LoVo (cell line): ENCODE measurements at regions not wholly inside any gene's neighbourhood (a gene's known extent, or its start where the extent isn't known, plus 50 kb on each side); places are given as distances from the start of the nearest gene placed in this dataset.
"Not testable (repeated sequence)": the region's sequence is repeated elsewhere in the genome, so short reads cannot be mapped to it uniquely, and the experiment has no call there.

Experiments used
- DNase-seq: peaks from one replicate; pipeline ENCODE4 v3.0.0-alpha.2; 2016; ENCODE audit warnings: low spot score

- no peak for DNase-seq
Measured at GRCh38 chrX:7515681-7516413, 327.1 kb upstream of the VCX start.

- no peak for DNase-seq
Measured at GRCh38 chrX:7514871-7515599, 327.9 kb upstream of the VCX start.

- no peak for DNase-seq
Measured at GRCh38 chrX:7512845-7513244, 330.1 kb upstream of the VCX start.

GRCh38 chrX:7503251-7503650, 339.7 kb upstream of the VCX start:
- no peak for DNase-seq

GRCh38 chrX:7500386-7500785, 342.6 kb upstream of the VCX start:
- DNase-seq, result no peak

GRCh38 chrX:7486505-7486904, 338.6 kb upstream of the PUDP start:
- DNase-seq, result no peak

GRCh38 chrX:7485061-7485460, 337.1 kb upstream of the PUDP start:
- no peak for DNase-seq

GRCh38 chrX:7480721-7481120, 332.8 kb upstream of the PUDP start:
- no peak for DNase-seq

GRCh38 chrX:7462110-7462509, 314.2 kb upstream of the PUDP start:
- DNase-seq, result no peak

GRCh38 chrX:7461051-7461450, 313.1 kb upstream of the PUDP start:
- DNase-seq, result not testable (repeated sequence)

- no peak for DNase-seq
Measured at GRCh38 chrX:7447801-7448499, 300.0 kb upstream of the PUDP start.

GRCh38 chrX:7446815-7447214, 298.9 kb upstream of the PUDP start:
- DNase-seq, result peak; percentile 2

GRCh38 chrX:7444967-7445366, 297.0 kb upstream of the PUDP start:
- no peak for DNase-seq

- no peak for DNase-seq
Measured at GRCh38 chrX:7441586-7441985, 293.6 kb upstream of the PUDP start.

GRCh38 chrX:7435822-7436221, 287.9 kb upstream of the PUDP start:
- DNase-seq, result no peak

- DNase-seq, result no peak
Measured at GRCh38 chrX:7432901-7433300, 284.9 kb upstream of the PUDP start.

- DNase-seq, result no peak
Measured at GRCh38 chrX:7420717-7421116, 272.8 kb upstream of the PUDP start.

GRCh38 chrX:7414753-7415152, 266.8 kb upstream of the PUDP start:
- DNase-seq, result no peak

GRCh38 chrX:7412840-7413239, 264.9 kb upstream of the PUDP start:
- no peak for DNase-seq

GRCh38 chrX:7409866-7410265, 261.9 kb upstream of the PUDP start:
- no peak for DNase-seq

- DNase-seq, result no peak
Measured at GRCh38 chrX:7399373-7399772, 251.4 kb upstream of the PUDP start.

GRCh38 chrX:7390441-7390840, 242.5 kb upstream of the PUDP start:
- no peak for DNase-seq

GRCh38 chrX:7389576-7389975, 241.6 kb upstream of the PUDP start:
- no peak for DNase-seq
